ENCODE measurements at regions not wholly inside any gene's neighbourhood (a gene's known extent, or its start where the extent isn't known, plus 50 kb on each side); places are given as distances from the start of the nearest gene placed in this dataset.

- H3K9me3 Mint-ChIP-seq (ENCODE audit: unreplicated experiment) = no peaks in the 10 kb centered on the region
- DNase-seq (ENCODE audit: low spot score) = no peak
- TF ChIP-seq CTCF (IDR thresholded peaks at IDR 0.05; ENCODE audit: unreplicated experiment) = no peak
- H3K36me3 Mint-ChIP-seq (ENCODE audit: low read depth, unreplicated experiment) = no peaks in the 10 kb centered on the region
- H3K4me3 Mint-ChIP-seq (ENCODE audit: unreplicated experiment) = no peak overlapping the region
- no peak overlapping the region for H3K27ac Mint-ChIP-seq (ENCODE audit: unreplicated experiment)
- H3K27me3 Mint-ChIP-seq (ENCODE audit: unreplicated experiment) = peaks cover 1% of the 10 kb centered on the region
- no peaks in the 10 kb centered on the region for H3K4me1 Mint-ChIP-seq (ENCODE audit: unreplicated experiment)
Measured at GRCh38 chr11:104534278-104534677, 364.0 kb downstream of the CASP12 start.

- Mint-ChIP-seq H3K27ac (ENCODE audit: unreplicated experiment) (no peak overlapping the region), H3K9me3 (ENCODE audit: unreplicated experiment) (no peaks in the 10 kb centered on the region), H3K4me3 (ENCODE audit: unreplicated experiment) (no peak overlapping the region), H3K27me3 (ENCODE audit: unreplicated experiment) (peaks cover 1% of the 10 kb centered on the region), H3K36me3 (ENCODE audit: low read depth, unreplicated experiment) (no peaks in the 10 kb centered on the region), H3K4me1 (ENCODE audit: unreplicated experiment) (no peaks in the 10 kb centered on the region)
- no peak for DNase-seq (ENCODE audit: low spot score)
- TF ChIP-seq CTCF (IDR thresholded peaks at IDR 0.05; ENCODE audit: unreplicated experiment) = no peak
Measured at GRCh38 chr11:104531894-104532293, 366.4 kb downstream of the CASP12 start.

GRCh38 chr11:104531075-104531474 is 367.1 kb upstream of the PDGFD start:
- H3K27ac Mint-ChIP-seq (ENCODE audit: unreplicated experiment) = no peak overlapping the region
- H3K27me3 Mint-ChIP-seq (ENCODE audit: unreplicated experiment) = peaks cover 1% of the 10 kb centered on the region
- H3K36me3 Mint-ChIP-seq (ENCODE audit: low read depth, unreplicated experiment) = no peaks in the 10 kb centered on the region
- no peak for DNase-seq (ENCODE audit: low spot score)
- H3K9me3 Mint-ChIP-seq (ENCODE audit: unreplicated experiment) = no peaks in the 10 kb centered on the region
- TF ChIP-seq CTCF (IDR thresholded peaks at IDR 0.05; ENCODE audit: unreplicated experiment) = no peak
- no peak overlapping the region for H3K4me3 Mint-ChIP-seq (ENCODE audit: unreplicated experiment)
- no peaks in the 10 kb centered on the region for H3K4me1 Mint-ChIP-seq (ENCODE audit: unreplicated experiment)

- Mint-ChIP-seq H3K4me3 (ENCODE audit: unreplicated experiment) (no peak overlapping the region), H3K4me1 (ENCODE audit: unreplicated experiment) (no peaks in the 10 kb centered on the region), H3K36me3 (ENCODE audit: low read depth, unreplicated experiment) (no peaks in the 10 kb centered on the region), H3K27ac (ENCODE audit: unreplicated experiment) (no peak overlapping the region), H3K27me3 (ENCODE audit: unreplicated experiment) (peaks cover 1% of the 10 kb centered on the region), H3K9me3 (ENCODE audit: unreplicated experiment) (no peaks in the 10 kb centered on the region)
- TF ChIP-seq CTCF (IDR thresholded peaks at IDR 0.05; ENCODE audit: unreplicated experiment) = no peak
- DNase-seq (ENCODE audit: low spot score) = no peak
Measured at GRCh38 chr11:104529906-104530305, 366.0 kb upstream of the PDGFD start.

GRCh38 chr11:104529213-104529612 is 365.3 kb upstream of the PDGFD start:
- H3K36me3 Mint-ChIP-seq (ENCODE audit: low read depth, unreplicated experiment) = no peaks in the 10 kb centered on the region
- no peak overlapping the region for H3K27ac Mint-ChIP-seq (ENCODE audit: unreplicated experiment)
- DNase-seq (ENCODE audit: low spot score) = no peak
- H3K9me3 Mint-ChIP-seq (ENCODE audit: unreplicated experiment) = no peaks in the 10 kb centered on the region
- H3K27me3 Mint-ChIP-seq (ENCODE audit: unreplicated experiment) = peaks cover 1% of the 10 kb centered on the region
- H3K4me3 Mint-ChIP-seq (ENCODE audit: unreplicated experiment) = no peak overlapping the region
- no peaks in the 10 kb centered on the region for H3K4me1 Mint-ChIP-seq (ENCODE audit: unreplicated experiment)
- TF ChIP-seq CTCF (IDR thresholded peaks at IDR 0.05; ENCODE audit: unreplicated experiment) = no peak
